Stimulated activated naive B cell treated with anti-CD40 and anti-IgM and Interleukin-4, amounts not matched to agents 10 μg/mL and 1 μg/mL and 100 μg/mL, for 72 hours (primary cell): ENCODE measurements at regions not wholly inside any gene's neighbourhood (a gene's known extent, or its start where the extent isn't known, plus 50 kb on each side); places are given as distances from the start of the nearest gene placed in this dataset.

Experiments used
- ATAC-seq, 2 donors: fragments of 150-1000 bp; cut with Tn5 transposase; replicated peaks; 2 replicates each; pipeline ENCODE4 v1.10.0; 2021; ENCODE audit warnings: moderate library complexity in 1 of 2
- DNase-seq: peaks from one replicate; pipeline ENCODE4 v3.0.0; 2021
- H3K27ac Mint-ChIP-seq: one replicate; pipeline ENCODE4 v1.8.0; 2022; ENCODE audit warnings: mild to moderate bottlenecking, mixed read lengths
- H3K27me3 Mint-ChIP-seq, 2 donors: one replicate each; pipeline ENCODE4 v1.8.0; 2022; ENCODE audit warnings: mixed read lengths in 2 of 2
- H3K36me3 Mint-ChIP-seq, 2 donors: one replicate each; pipeline ENCODE4 v1.8.0; 2022; ENCODE audit warnings: mixed read lengths in 2 of 2, mild to moderate bottlenecking in 1 of 2
- H3K4me1 Mint-ChIP-seq, 2 donors: one replicate each; pipeline ENCODE4 v1.8.0; 2022; ENCODE audit warnings: mixed read lengths in 2 of 2, mild to moderate bottlenecking in 1 of 2
- H3K4me3 Mint-ChIP-seq, 2 donors: one replicate each; pipeline ENCODE4 v1.8.0; 2022; ENCODE audit warnings: mild to moderate bottlenecking in 2 of 2, mixed read lengths in 2 of 2, moderate library complexity in 1 of 2
- H3K9me3 Mint-ChIP-seq, 2 donors: one replicate each; pipeline ENCODE4 v1.8.0; 2022; ENCODE audit warnings: mixed read lengths in 2 of 2, mild to moderate bottlenecking in 1 of 2

DNA sequence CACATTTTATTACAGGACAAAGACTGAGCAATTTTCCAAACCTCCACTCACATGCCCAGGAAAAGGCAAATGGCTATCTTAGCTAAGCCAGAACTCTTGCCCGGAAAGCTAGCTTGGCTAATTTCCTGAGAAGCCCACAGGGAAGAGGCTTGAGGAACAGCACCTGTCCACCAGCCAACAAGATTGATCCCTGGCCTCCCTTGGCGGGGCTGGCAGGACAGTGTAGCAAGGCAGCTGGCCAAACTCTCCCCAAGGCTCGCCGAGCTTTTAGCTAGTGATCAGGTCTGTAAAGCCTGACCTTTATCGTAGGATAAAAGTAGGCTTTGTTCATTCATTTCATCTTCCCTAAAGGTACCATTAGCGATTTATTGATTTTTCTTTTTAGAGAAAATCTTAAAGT is 101.4 kb downstream of the UQCRFS1 start:
- Mint-ChIP-seq H3K9me3 (peaks cover under 1% of the 10 kb centered on the region in 2 donors), H3K4me1 (no peaks in the 10 kb centered on the region), H3K27ac (no peak overlapping the region), H3K27me3 (no peaks in the 10 kb centered on the region), H3K4me3 (no peak overlapping the region), H3K36me3 (no peaks in the 10 kb centered on the region)
- DNase-seq (no peak), ATAC-seq (no peak)

DNA sequence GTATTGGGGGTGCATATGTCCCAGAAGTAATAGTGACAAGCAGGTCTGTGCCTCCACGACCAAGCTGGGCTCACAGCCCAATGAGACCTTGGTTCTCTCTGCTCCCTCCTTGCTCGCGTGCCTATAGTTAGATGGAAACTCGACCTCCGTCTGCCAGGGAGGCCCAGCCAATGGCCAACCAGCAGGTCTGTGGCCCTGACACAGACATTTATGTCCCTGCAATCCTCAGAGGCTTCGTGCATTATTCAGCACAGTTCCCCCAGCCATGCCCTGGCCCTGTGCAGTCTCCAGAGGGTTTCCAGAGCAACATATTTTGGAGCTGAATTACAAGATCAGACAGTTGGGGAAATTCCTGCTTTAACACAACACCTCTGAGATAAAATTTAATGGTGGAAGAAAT is 105.1 kb downstream of the UQCRFS1 start:
- Mint-ChIP-seq H3K4me1 (no peaks in the 10 kb centered on the region), H3K4me3 (no peak overlapping the region), H3K27ac (no peak overlapping the region), H3K36me3 (no peaks in the 10 kb centered on the region), H3K27me3 (no peaks in the 10 kb centered on the region), H3K9me3 (peaks cover 0 to 2% of the 10 kb centered on the region in 2 donors)
- ATAC-seq (no peak), DNase-seq (no peak)

GRCh38 chr19:29106346-29106885 is 106.5 kb downstream of the UQCRFS1 start:
- Mint-ChIP-seq H3K27me3 (no peaks in the 10 kb centered on the region), H3K4me3 (no peak overlapping the region), H3K27ac (no peak overlapping the region), H3K36me3 (no peaks in the 10 kb centered on the region), H3K9me3 (peaks cover 0 to 2% of the 10 kb centered on the region in 2 donors), H3K4me1 (no peaks in the 10 kb centered on the region)
- ATAC-seq (no peak), DNase-seq (no peak)

DNA sequence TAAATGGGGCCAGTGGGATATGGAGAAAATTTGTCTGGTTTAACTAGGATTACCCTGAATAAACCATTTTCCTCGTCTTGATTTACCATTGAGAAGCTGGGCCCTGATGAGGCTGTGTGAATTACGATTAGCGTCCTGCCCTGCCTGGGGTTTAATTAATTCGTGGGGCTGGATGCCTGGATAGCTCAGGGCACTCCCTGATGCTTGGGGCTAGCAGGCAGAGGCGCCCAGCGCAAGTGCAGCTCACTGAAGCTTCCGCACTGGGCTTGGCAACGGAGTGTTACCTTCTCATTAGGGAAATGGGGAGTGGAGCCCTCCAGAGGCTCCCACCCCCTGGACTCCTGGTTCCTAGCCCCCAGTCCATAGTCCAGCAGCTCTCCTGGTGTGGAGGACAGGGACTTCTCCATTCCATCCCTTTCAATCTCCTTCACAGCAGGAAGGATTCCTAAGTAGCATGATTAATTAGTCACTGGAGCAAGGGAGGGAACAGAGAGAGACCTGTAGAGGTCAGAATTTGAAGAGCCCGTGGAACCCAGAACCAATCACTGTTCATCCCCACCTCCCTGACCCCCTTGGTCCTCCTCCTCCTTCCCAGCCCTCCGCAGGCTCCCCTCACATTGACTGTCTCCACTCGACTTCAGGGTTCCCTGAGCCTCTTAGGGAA is 107.2 kb downstream of the UQCRFS1 start:
- H3K27ac Mint-ChIP-seq = no peak overlapping the region
- ATAC-seq (no peak), DNase-seq (no peak)
- H3K4me3 Mint-ChIP-seq = no peak overlapping the region
- H3K36me3 Mint-ChIP-seq = no peaks in the 10 kb centered on the region
- H3K27me3 Mint-ChIP-seq = no peaks in the 10 kb centered on the region
- no peaks in the 10 kb centered on the region for H3K4me1 Mint-ChIP-seq
- peaks cover 0 to 2% of the 10 kb centered on the region in 2 donors for H3K9me3 Mint-ChIP-seq

DNA sequence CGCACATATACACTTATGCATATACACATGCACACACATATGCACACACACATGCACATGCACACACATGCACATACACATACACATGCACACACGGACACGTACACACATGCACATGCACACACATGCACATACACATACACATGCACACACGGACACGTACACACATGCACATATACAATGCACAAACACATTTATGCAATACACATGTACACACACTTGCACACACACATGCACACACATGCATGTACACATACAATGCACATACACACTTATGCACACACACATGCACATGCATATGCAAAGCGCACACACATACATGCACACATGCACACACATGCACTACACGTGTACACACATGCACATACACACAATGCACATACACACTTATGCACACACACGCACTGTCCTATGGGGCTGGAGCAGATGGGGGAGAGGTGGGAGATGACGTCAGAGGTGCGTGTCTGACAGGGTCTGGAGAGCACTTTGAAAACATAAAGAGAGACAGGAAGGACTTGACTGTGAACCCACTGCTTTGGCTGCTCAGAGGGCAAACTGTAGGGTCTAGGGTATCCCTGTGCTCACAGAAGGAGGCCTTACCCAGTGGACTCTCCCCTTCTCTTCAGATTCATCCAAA is 108.2 kb downstream of the UQCRFS1 start:
- no peaks in the 10 kb centered on the region for H3K4me1 Mint-ChIP-seq
- no peaks in the 10 kb centered on the region for H3K27me3 Mint-ChIP-seq
- no peak overlapping the region for H3K4me3 Mint-ChIP-seq
- no peaks in the 10 kb centered on the region for H3K36me3 Mint-ChIP-seq
- H3K9me3 Mint-ChIP-seq = peaks cover 2 to 4% of the 10 kb centered on the region in 2 donors
- no peak for ATAC-seq
- DNase-seq = no peak
- no peak overlapping the region for H3K27ac Mint-ChIP-seq

- Mint-ChIP-seq H3K27me3 (no peaks in the 10 kb centered on the region), H3K4me1 (no peaks in the 10 kb centered on the region), H3K9me3 (peaks cover 0 to 11% of the 10 kb centered on the region in 2 donors), H3K27ac (no peak overlapping the region), H3K4me3 (no peak overlapping the region), H3K36me3 (no peaks in the 10 kb centered on the region)
- ATAC-seq (no peak), DNase-seq (no peak)
These were observed 114.0 kb downstream of the UQCRFS1 start for GRCh38 chr19:29098863-29099481.

GRCh38 chr19:29098091-29098490 is 114.9 kb downstream of the UQCRFS1 start:
- Mint-ChIP-seq H3K4me3 (no peak overlapping the region), H3K36me3 (no peaks in the 10 kb centered on the region), H3K27ac (no peak overlapping the region), H3K27me3 (no peaks in the 10 kb centered on the region), H3K9me3 (peaks cover 0 to 11% of the 10 kb centered on the region in 2 donors), H3K4me1 (no peaks in the 10 kb centered on the region)
- DNase-seq (no peak), ATAC-seq (no peak)

DNA sequence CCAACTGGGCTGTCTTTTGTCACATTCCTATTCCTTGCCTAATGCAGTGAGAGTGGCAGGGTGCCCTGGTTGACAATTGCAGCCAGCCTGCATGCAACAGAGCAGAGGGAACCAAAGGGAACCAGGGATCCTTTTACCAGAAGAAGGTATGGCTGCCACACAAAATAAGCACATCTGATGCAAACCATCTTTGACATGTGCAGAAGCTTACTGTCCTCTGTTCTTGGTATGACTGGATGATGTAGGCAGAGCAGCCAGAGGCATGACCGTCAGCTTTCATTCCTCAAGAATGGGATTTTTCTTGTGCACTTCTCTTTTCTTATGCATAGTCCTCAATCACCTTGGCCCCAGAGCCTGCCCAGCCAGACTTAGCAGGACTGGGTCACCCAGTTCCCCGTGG is 116.1 kb downstream of the UQCRFS1 start:
- DNase-seq = no peak
- Mint-ChIP-seq H3K9me3 (peaks cover 0 to 11% of the 10 kb centered on the region in 2 donors), H3K27ac (no peak overlapping the region), H3K4me1 (no peaks in the 10 kb centered on the region), H3K36me3 (no peaks in the 10 kb centered on the region), H3K27me3 (no peaks in the 10 kb centered on the region), H3K4me3 (no peak overlapping the region)
- ATAC-seq = no peak

GRCh38 chr19:29093553-29093908 is 119.4 kb downstream of the UQCRFS1 start:
- H3K27ac Mint-ChIP-seq = no peak overlapping the region
- H3K9me3 Mint-ChIP-seq = peaks cover 0 to 7% of the 10 kb centered on the region in 2 donors
- no peaks in the 10 kb centered on the region for H3K36me3 Mint-ChIP-seq
- H3K4me3 Mint-ChIP-seq = no peak overlapping the region
- no peak for DNase-seq
- no peak for ATAC-seq
- no peaks in the 10 kb centered on the region for H3K4me1 Mint-ChIP-seq
- H3K27me3 Mint-ChIP-seq = no peaks in the 10 kb centered on the region

- Mint-ChIP-seq H3K27me3 (no peaks in the 10 kb centered on the region), H3K36me3 (no peaks in the 10 kb centered on the region), H3K4me1 (no peaks in the 10 kb centered on the region), H3K27ac (no peak overlapping the region), H3K4me3 (no peak overlapping the region), H3K9me3 (peaks cover under 1 to 7% of the 10 kb centered on the region in 2 donors)
- ATAC-seq = no peak
- DNase-seq = no peak
These were observed 120.0 kb downstream of the UQCRFS1 start for GRCh38 chr19:29092712-29093552.

GRCh38 chr19:29090783-29091526 is 122.0 kb downstream of the UQCRFS1 start:
- H3K27ac Mint-ChIP-seq = no peak overlapping the region
- peaks cover 3 to 7% of the 10 kb centered on the region in 2 donors for H3K9me3 Mint-ChIP-seq
- H3K27me3 Mint-ChIP-seq = no peaks in the 10 kb centered on the region
- no peak overlapping the region for H3K4me3 Mint-ChIP-seq
- no peaks in the 10 kb centered on the region for H3K4me1 Mint-ChIP-seq
- DNase-seq (no peak), ATAC-seq (no peak)
- H3K36me3 Mint-ChIP-seq = no peaks in the 10 kb centered on the region

DNA sequence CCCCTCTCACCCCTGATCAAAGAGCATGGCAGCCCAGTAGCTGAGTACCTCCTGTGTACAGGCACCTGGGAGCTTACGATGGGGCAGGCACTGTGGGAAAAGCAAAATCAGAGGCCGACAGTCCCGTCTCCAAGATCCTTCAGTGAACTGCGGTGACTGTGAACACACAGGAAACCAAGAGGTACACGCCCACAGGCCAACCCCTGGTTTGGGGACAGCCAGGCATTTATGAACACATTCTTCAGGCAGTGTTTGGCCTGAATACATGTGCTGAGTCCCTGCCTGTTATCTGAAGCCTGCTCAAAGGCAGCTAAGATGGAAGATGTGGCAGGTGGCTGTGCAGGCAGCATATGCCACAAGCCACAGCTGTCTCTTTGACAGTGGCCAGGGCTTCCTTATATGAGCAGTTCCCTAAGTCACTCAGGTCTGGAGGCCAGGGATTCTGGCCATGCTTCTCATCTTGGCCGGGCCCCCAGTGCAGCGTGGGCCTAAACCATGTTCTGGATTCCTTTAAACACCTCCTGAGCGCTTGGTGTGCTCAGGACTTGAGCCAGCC is 123.6 kb downstream of the UQCRFS1 start:
- no peak for DNase-seq
- no peak overlapping the region for H3K4me3 Mint-ChIP-seq
- ATAC-seq = no peak
- H3K9me3 Mint-ChIP-seq = peaks cover 3 to 10% of the 10 kb centered on the region in 2 donors
- no peaks in the 10 kb centered on the region for H3K36me3 Mint-ChIP-seq
- peaks cover 0 to 2% of the 10 kb centered on the region in 2 donors for H3K27me3 Mint-ChIP-seq
- H3K4me1 Mint-ChIP-seq = no peaks in the 10 kb centered on the region
- H3K27ac Mint-ChIP-seq = no peak overlapping the region

DNA sequence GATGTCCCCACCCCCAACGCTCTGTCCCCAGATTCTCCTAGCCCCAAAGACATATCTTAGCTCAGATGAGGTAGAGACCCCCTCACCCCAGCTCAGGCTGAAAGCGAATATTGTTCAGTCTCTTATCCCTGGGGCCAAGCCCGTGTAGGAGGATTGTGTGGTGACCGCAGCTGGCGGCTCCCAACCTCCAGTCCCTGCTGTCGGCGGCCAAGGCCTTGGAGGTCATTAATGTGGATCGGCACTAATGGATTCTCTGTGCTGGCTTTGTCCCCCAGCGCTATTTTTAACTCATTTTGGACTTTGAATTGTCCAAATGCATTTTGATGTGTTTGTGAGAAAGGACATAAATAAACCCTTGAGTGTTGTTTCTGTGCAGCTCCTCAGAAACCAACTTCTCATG is 124.2 kb downstream of the UQCRFS1 start:
- H3K36me3 Mint-ChIP-seq = no peaks in the 10 kb centered on the region
- ATAC-seq (no peak), DNase-seq (no peak)
- peaks cover 3 to 6% of the 10 kb centered on the region in 2 donors for H3K9me3 Mint-ChIP-seq
- H3K27ac Mint-ChIP-seq = no peak overlapping the region
- H3K4me3 Mint-ChIP-seq = no peak overlapping the region
- peaks cover 0 to 5% of the 10 kb centered on the region in 2 donors for H3K27me3 Mint-ChIP-seq
- H3K4me1 Mint-ChIP-seq = no peaks in the 10 kb centered on the region
